ENCODE measurements at regions not wholly inside any gene's neighbourhood (a gene's known extent, or its start where the extent isn't known, plus 50 kb on each side); places are given as distances from the start of the nearest gene placed in this dataset.

GRCh38 chr3:106386050-106386449, 517.2 kb upstream of the CBLB start:
- Mint-ChIP-seq H3K4me3 (ENCODE audit: unreplicated experiment) (no peak overlapping the region), H3K4me1 (ENCODE audit: low read depth, unreplicated experiment) (peaks cover 21% of the 10 kb centered on the region), H3K27ac (ENCODE audit: unreplicated experiment) (no peak overlapping the region), H3K36me3 (ENCODE audit: unreplicated experiment) (no peaks in the 10 kb centered on the region), H3K9me3 (ENCODE audit: unreplicated experiment) (no peaks in the 10 kb centered on the region), H3K27me3 (ENCODE audit: unreplicated experiment) (no peaks in the 10 kb centered on the region)
- no peak for TF ChIP-seq CTCF (IDR thresholded peaks at IDR 0.05; ENCODE audit: partially characterized antibody, unreplicated experiment)
- no peak for DNase-seq

GRCh38 chr3:106392915-106393314, 524.1 kb upstream of the CBLB start:
- H3K9me3 Mint-ChIP-seq (ENCODE audit: unreplicated experiment) = no peaks in the 10 kb centered on the region
- H3K4me1 Mint-ChIP-seq (ENCODE audit: low read depth, unreplicated experiment) = peaks cover 14% of the 10 kb centered on the region
- no peak for TF ChIP-seq CTCF (IDR thresholded peaks at IDR 0.05; ENCODE audit: partially characterized antibody, unreplicated experiment)
- H3K4me3 Mint-ChIP-seq (ENCODE audit: unreplicated experiment) = no peak overlapping the region
- H3K36me3 Mint-ChIP-seq (ENCODE audit: unreplicated experiment) = no peaks in the 10 kb centered on the region
- H3K27me3 Mint-ChIP-seq (ENCODE audit: unreplicated experiment) = no peaks in the 10 kb centered on the region
- no peak overlapping the region for H3K27ac Mint-ChIP-seq (ENCODE audit: unreplicated experiment)
- DNase-seq = no peak

GRCh38 chr3:106397006-106397405, 528.2 kb upstream of the CBLB start:
- Mint-ChIP-seq H3K27ac (ENCODE audit: unreplicated experiment) (no peak overlapping the region), H3K9me3 (ENCODE audit: unreplicated experiment) (no peaks in the 10 kb centered on the region), H3K36me3 (ENCODE audit: unreplicated experiment) (no peaks in the 10 kb centered on the region), H3K4me1 (ENCODE audit: low read depth, unreplicated experiment) (peaks cover 41% of the 10 kb centered on the region), H3K4me3 (ENCODE audit: unreplicated experiment) (no peak overlapping the region), H3K27me3 (ENCODE audit: unreplicated experiment) (no peaks in the 10 kb centered on the region)
- TF ChIP-seq CTCF (IDR thresholded peaks at IDR 0.05; ENCODE audit: partially characterized antibody, unreplicated experiment) = no peak
- no peak for DNase-seq

- TF ChIP-seq CTCF (IDR thresholded peaks at IDR 0.05; ENCODE audit: partially characterized antibody, unreplicated experiment) = no peak
- H3K27me3 Mint-ChIP-seq (ENCODE audit: unreplicated experiment) = peaks cover 4% of the 10 kb centered on the region
- H3K27ac Mint-ChIP-seq (ENCODE audit: unreplicated experiment) = peak overlapping the region; percentile 77
- peaks cover 10% of the 10 kb centered on the region for H3K9me3 Mint-ChIP-seq (ENCODE audit: unreplicated experiment)
- no peak for DNase-seq
- H3K36me3 Mint-ChIP-seq (ENCODE audit: unreplicated experiment) = no peaks in the 10 kb centered on the region
- H3K4me1 Mint-ChIP-seq (ENCODE audit: low read depth, unreplicated experiment) = peaks cover 58% of the 10 kb centered on the region
- peak overlapping the region; percentile 23 for H3K4me3 Mint-ChIP-seq (ENCODE audit: unreplicated experiment)
Observed at GRCh38 chr3:106398891-106399600, 530.2 kb upstream of the CBLB start.

- peaks cover 65% of the 10 kb centered on the region for H3K4me1 Mint-ChIP-seq (ENCODE audit: low read depth, unreplicated experiment)
- peaks cover 10% of the 10 kb centered on the region for H3K9me3 Mint-ChIP-seq (ENCODE audit: unreplicated experiment)
- peak overlapping the region; percentile 23 for H3K4me3 Mint-ChIP-seq (ENCODE audit: unreplicated experiment)
- H3K27me3 Mint-ChIP-seq (ENCODE audit: unreplicated experiment) = peaks cover 9% of the 10 kb centered on the region
- no peaks in the 10 kb centered on the region for H3K36me3 Mint-ChIP-seq (ENCODE audit: unreplicated experiment)
- peak overlapping the region; percentile 56 for H3K27ac Mint-ChIP-seq (ENCODE audit: unreplicated experiment)
- TF ChIP-seq CTCF (IDR thresholded peaks at IDR 0.05; ENCODE audit: partially characterized antibody, unreplicated experiment) = no peak
- DNase-seq = peak; percentile 59
Observed at GRCh38 chr3:106399761-106400160, 530.9 kb upstream of the CBLB start.

Measured in glutamatergic neuron (in vitro differentiated cells).